Sigmoid colon (tissue), 6 donors: ENCODE measurements at regions not wholly inside any gene's neighbourhood (a gene's known extent, or its start where the extent isn't known, plus 50 kb on each side); places are given as distances from the start of the nearest gene placed in this dataset.

Experiments used
- DNase-seq: peaks from one replicate; pipeline ENCODE4 v3.0.0-alpha.2; 2019
- H3K27ac ChIP-seq, 4 donors: fragments of 200-600 bp; sonication (generic); one replicate each; pipeline ENCODE4 v1.5.1; 2016 to 2019; ENCODE audit warnings: mild to moderate bottlenecking in 1 of 4
- H3K27me3 ChIP-seq, 3 donors: fragments of 200-600 bp; sonication (generic); one replicate each; pipeline ENCODE4 v1.5.1; 2019; ENCODE audit warnings: mild to moderate bottlenecking in 1 of 3
- H3K36me3 ChIP-seq, 4 donors: fragments of 200-600 bp; sonication (generic); one replicate each; pipeline ENCODE4 v1.5.1; 2016 to 2019
- H3K4me1 ChIP-seq, 4 donors: fragments of 200-600 bp; sonication (generic); one replicate each; pipeline ENCODE4 v1.5.1; 2017 to 2019
- H3K4me3 ChIP-seq, 4 donors: fragments of 200-600 bp; sonication (generic); one replicate each; pipeline ENCODE4 v1.5.1; 2017 to 2019; ENCODE audit warnings: mild to moderate bottlenecking in 2 of 4, moderate library complexity in 1 of 4
- H3K9me3 ChIP-seq, 4 donors: fragments of 200-600 bp in 3 of 4; sonication (generic) in 3 of 4; one replicate each; pipeline versions ENCODE4 v1.5.1 to v1.6.1; 2013 to 2019
- CTCF ChIP-seq, 4 experiments: fragments of 450-650 bp in 3 of 4; fragments of 200-600 bp in 1 of 4; IDR thresholded peaks; one replicate each; pipeline ENCODE4 v1.5.1; 2016 to 2019; ENCODE audit warnings: antibody characterized with exemption in 4 of 4, mild to moderate bottlenecking in 3 of 4, moderate library complexity in 2 of 4
- EP300 ChIP-seq, 4 donors: sonication (generic); formaldehyde crosslinking; IDR thresholded peaks; one replicate each; pipeline ENCODE4 v1.6.1; 2017; ENCODE audit warnings: antibody characterized with exemption in 4 of 4
- POLR2A ChIP-seq, 2 donors: fragments of 450-650 bp; IDR thresholded peaks; one replicate each; pipeline ENCODE4 v1.6.1; 2016; ENCODE audit warnings: antibody characterized with exemption in 2 of 2, mild to moderate bottlenecking in 2 of 2, moderate library complexity in 2 of 2
- POLR2AphosphoS5 ChIP-seq, 4 donors: sonication (generic); formaldehyde crosslinking; IDR thresholded peaks; one replicate each; pipeline ENCODE4 v1.6.1; 2017; ENCODE audit warnings: antibody characterized with exemption in 4 of 4
- WGBS, 2 donors: extraction: QIAGEN DNeasy Blood & Tissue Kit; methylation state at CpG; one replicate each; pipeline ENCODE4 v1.1.7; 2013; 5-methylcytosine and 5-hydroxymethylcytosine counted together
- intact Hi-C: fragments of 100-400 bp; cut with DNase I; formaldehyde crosslinking; loops from one replicate; pipeline ENCODE4 v1.15.1; 2023
- donor health status: healthy with polysubstance abuse.
- donor health status: healthy.

- DNase-seq: peak; percentile 66
- 50 to 61% methylated on average over 7 of the region's 7 CpGs for WGBS, 2 donors
- H3K4me1 ChIP-seq: peaks cover 0 to 4% (median 0%) of the 10 kb centered on the region in 4 donors
- no peaks in the 10 kb centered on the region for H3K9me3 ChIP-seq
- H3K27ac ChIP-seq: no peak overlapping the region
- no peaks in the 10 kb centered on the region for H3K36me3 ChIP-seq
- TF ChIP-seq POLR2A (IDR thresholded peaks at IDR 0.05) (no peak), POLR2AphosphoS5 (IDR thresholded peaks at IDR 0.05) (peak in 1 of 4 donors; percentile 10)
- intact Hi-C loops: no loop called here
- H3K27me3 ChIP-seq: no peaks in the 10 kb centered on the region
- H3K4me3 ChIP-seq: no peak overlapping the region
Measured at GRCh38 chr6:91299544-91300491, 712.9 kb upstream of the MAP3K7 start.

- no peaks in the 10 kb centered on the region for H3K9me3 ChIP-seq
- intact Hi-C loops: no loop called here
- peaks cover 0 to 4% (median 0%) of the 10 kb centered on the region in 4 donors for H3K4me1 ChIP-seq
- H3K36me3 ChIP-seq: no peaks in the 10 kb centered on the region
- no peak overlapping the region for H3K27ac ChIP-seq
- no peak for TF ChIP-seq POLR2AphosphoS5 (IDR thresholded peaks at IDR 0.05)
- no peak for TF ChIP-seq EP300 (IDR thresholded peaks at IDR 0.05)
- TF ChIP-seq CTCF (IDR thresholded peaks at IDR 0.05): no peak
- TF ChIP-seq POLR2A (IDR thresholded peaks at IDR 0.05): no peak
- 82 to 86% methylated on average over 4 of the region's 4 CpGs for WGBS, 2 donors
- DNase-seq: no peak
- H3K27me3 ChIP-seq: no peaks in the 10 kb centered on the region
- H3K4me3 ChIP-seq: no peak overlapping the region
Measured at GRCh38 chr6:91298543-91299145, 711.8 kb upstream of the MAP3K7 start.

GRCh38 chr6:91293395-91293794 lies 706.5 kb upstream of the MAP3K7 start:
- intact Hi-C loops: no loop called here

GRCh38 chr6:91291071-91291470 lies 704.2 kb upstream of the MAP3K7 start:
- no peak for DNase-seq
- Histone ChIP-seq H3K36me3 (no peaks in the 10 kb centered on the region), H3K4me3 (no peak overlapping the region), H3K4me1 (no peaks in the 10 kb centered on the region), H3K9me3 (no peaks in the 10 kb centered on the region), H3K27me3 (no peaks in the 10 kb centered on the region), H3K27ac (no peak overlapping the region)
- 43 to 59% methylated on average over 4 of the region's 4 CpGs for WGBS, 2 donors
- TF ChIP-seq POLR2AphosphoS5 (IDR thresholded peaks at IDR 0.05) (no peak), EP300 (IDR thresholded peaks at IDR 0.05) (no peak), POLR2A (IDR thresholded peaks at IDR 0.05) (no peak), CTCF (IDR thresholded peaks at IDR 0.05) (no peak)
- intact Hi-C loops: no loop called here

More at GRCh38 chr6:91293395-91293794, 706.5 kb upstream of the MAP3K7 start:
- no peak overlapping the region for H3K27ac ChIP-seq
- DNase-seq: no peak
- H3K27me3 ChIP-seq: no peaks in the 10 kb centered on the region
- no peaks in the 10 kb centered on the region for H3K36me3 ChIP-seq
- H3K4me1 ChIP-seq: no peaks in the 10 kb centered on the region
- no peak overlapping the region for H3K4me3 ChIP-seq
- TF ChIP-seq POLR2AphosphoS5 (IDR thresholded peaks at IDR 0.05) (no peak), POLR2A (IDR thresholded peaks at IDR 0.05) (no peak), EP300 (IDR thresholded peaks at IDR 0.05) (no peak), CTCF (IDR thresholded peaks at IDR 0.05) (no peak)
- H3K9me3 ChIP-seq: no peaks in the 10 kb centered on the region

- Histone ChIP-seq H3K36me3 (no peaks in the 10 kb centered on the region), H3K4me3 (no peak overlapping the region), H3K27ac (no peak overlapping the region), H3K27me3 (no peaks in the 10 kb centered on the region), H3K9me3 (no peaks in the 10 kb centered on the region), H3K4me1 (no peaks in the 10 kb centered on the region)
- intact Hi-C loops: no loop called here
- TF ChIP-seq EP300 (IDR thresholded peaks at IDR 0.05): no peak
- no peak for TF ChIP-seq CTCF (IDR thresholded peaks at IDR 0.05)
- no peak for TF ChIP-seq POLR2A (IDR thresholded peaks at IDR 0.05)
- no peak for TF ChIP-seq POLR2AphosphoS5 (IDR thresholded peaks at IDR 0.05)
- DNase-seq: no peak
- WGBS, 2 donors: 83 to 92% methylated on average over 2 of the region's 2 CpGs
Measured at GRCh38 chr6:91288741-91289140, 701.9 kb upstream of the MAP3K7 start.
